DOHH2 (cell line): ENCODE measurements at regions not wholly inside any gene's neighbourhood (a gene's known extent, or its start where the extent isn't known, plus 50 kb on each side); places are given as distances from the start of the nearest gene placed in this dataset.

ENCODE experiments used
- H3F3A ChIP-seq: fragments of 200-600 bp; sonication (generic), shearing (Covaris generic); 2 replicates; pipeline ENCODE4 v1.6.0; 2016; ENCODE audit warnings: antibody characterized with exemption, mild to moderate bottlenecking; ENCODE audit not compliant: control insufficient read depth, insufficient read depth
- H3K27ac ChIP-seq: fragments of 200-600 bp; sonication (generic); 2 replicates; pipeline ENCODE4 v1.5.1; 2014; ENCODE audit warnings: low read depth, mild to moderate bottlenecking, low read length, moderate library complexity
- H3K27me3 ChIP-seq: fragments of 200-600 bp; sonication (generic); 2 replicates; pipeline ENCODE4 v1.6.1; 2014; ENCODE audit warnings: mild to moderate bottlenecking, low read length, mixed read lengths; ENCODE audit not compliant: control insufficient read depth
- H3K36me3 ChIP-seq: fragments of 200-600 bp; sonication (generic); 2 replicates; pipeline ENCODE4 v1.6.1; 2014; ENCODE audit warnings: mild to moderate bottlenecking, low read length, moderate library complexity, mixed read lengths; ENCODE audit not compliant: control insufficient read depth
- H3K4me1 ChIP-seq: fragments of 200-600 bp; sonication (generic); 2 replicates; pipeline ENCODE4 v1.6.1; 2014; ENCODE audit warnings: mild to moderate bottlenecking, low read length, mixed read lengths; ENCODE audit not compliant: control insufficient read depth
- H3K4me2 ChIP-seq: fragments of 200-600 bp; sonication (generic); 2 replicates; pipeline ENCODE4 v1.6.0; 2014; ENCODE audit warnings: mild to moderate bottlenecking, low read length, moderate library complexity
- H3K4me3 ChIP-seq: fragments of 200-600 bp; sonication (generic); 2 replicates; pipeline ENCODE4 v1.5.1; 2014; ENCODE audit warnings: mild to moderate bottlenecking, low read length, mixed read lengths
- H3K79me2 ChIP-seq: fragments of 200-600 bp; sonication (generic); 2 replicates; pipeline ENCODE4 v1.6.1; 2014; ENCODE audit warnings: mild to moderate bottlenecking, low read length, mixed read lengths; ENCODE audit not compliant: control insufficient read depth
- H3K9me2 ChIP-seq: fragments of 200-600 bp; sonication (generic); replicated peaks from 2 replicates; pipeline ENCODE4 v1.6.1; 2014; ENCODE audit warnings: mild to moderate bottlenecking, low read length, mixed read lengths; ENCODE audit not compliant: control insufficient read depth
- H3K9me3 ChIP-seq: fragments of 200-600 bp; sonication (generic); 2 replicates; pipeline ENCODE4 v1.6.1; 2014; ENCODE audit warnings: antibody characterized with exemption, low read length, mixed read lengths; ENCODE audit not compliant: control insufficient read depth, insufficient read depth
- H4K20me1 ChIP-seq: fragments of 200-600 bp; sonication (generic); 2 replicates; pipeline ENCODE4 v1.6.0; 2014; ENCODE audit warnings: low read depth, mild to moderate bottlenecking, antibody characterized with exemption, low read length, moderate library complexity; ENCODE audit not compliant: control insufficient read depth, insufficient read depth
- EZH2phosphoT487 ChIP-seq: fragments of 200-600 bp; sonication (generic); IDR thresholded peaks from 2 replicates; pipeline ENCODE4 v1.6.1; 2017; ENCODE audit warnings: borderline replicate concordance, mild to moderate bottlenecking, antibody characterized with exemption, low read length, moderate library complexity, mixed read lengths
- TF ChIP-seq, protein P1 (sequence below): fragments of 200-600 bp; sonication (generic); IDR thresholded peaks from one replicate; pipeline ENCODE4 v1.5.1; 2014; ENCODE audit warnings: antibody characterized with exemption, mild to moderate bottlenecking, low read depth, low read length; ENCODE audit not compliant: poor library complexity, severe bottlenecking

- Histone ChIP-seq H3K79me2 (no peaks in the 10 kb centered on the region), H3K36me3 (no peaks in the 10 kb centered on the region), H3K27me3 (0 out of 2 replicates have a peak, but pooled peaks cover 2% of the 10 kb centered on the region), H3K27ac (no peak overlapping the region), H3K9me3 (no peaks in the 10 kb centered on the region), H3K9me2 (no peaks in the 10 kb centered on the region), H3K4me3 (no peak overlapping the region), H3F3A (no peaks in the 10 kb centered on the region), H3K4me2 (no peak overlapping the region), H3K4me1 (no peaks in the 10 kb centered on the region), H4K20me1 (no peaks in the 10 kb centered on the region)
- TF ChIP-seq, protein P1, sequence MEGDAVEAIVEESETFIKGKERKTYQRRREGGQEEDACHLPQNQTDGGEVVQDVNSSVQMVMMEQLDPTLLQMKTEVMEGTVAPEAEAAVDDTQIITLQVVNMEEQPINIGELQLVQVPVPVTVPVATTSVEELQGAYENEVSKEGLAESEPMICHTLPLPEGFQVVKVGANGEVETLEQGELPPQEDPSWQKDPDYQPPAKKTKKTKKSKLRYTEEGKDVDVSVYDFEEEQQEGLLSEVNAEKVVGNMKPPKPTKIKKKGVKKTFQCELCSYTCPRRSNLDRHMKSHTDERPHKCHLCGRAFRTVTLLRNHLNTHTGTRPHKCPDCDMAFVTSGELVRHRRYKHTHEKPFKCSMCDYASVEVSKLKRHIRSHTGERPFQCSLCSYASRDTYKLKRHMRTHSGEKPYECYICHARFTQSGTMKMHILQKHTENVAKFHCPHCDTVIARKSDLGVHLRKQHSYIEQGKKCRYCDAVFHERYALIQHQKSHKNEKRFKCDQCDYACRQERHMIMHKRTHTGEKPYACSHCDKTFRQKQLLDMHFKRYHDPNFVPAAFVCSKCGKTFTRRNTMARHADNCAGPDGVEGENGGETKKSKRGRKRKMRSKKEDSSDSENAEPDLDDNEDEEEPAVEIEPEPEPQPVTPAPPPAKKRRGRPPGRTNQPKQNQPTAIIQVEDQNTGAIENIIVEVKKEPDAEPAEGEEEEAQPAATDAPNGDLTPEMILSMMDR = no peak
- TF ChIP-seq EZH2phosphoT487 = no peak
Observed at GRCh38 chr2:41933585-41934320, 114.1 kb upstream of the PKDCC start.

DNA sequence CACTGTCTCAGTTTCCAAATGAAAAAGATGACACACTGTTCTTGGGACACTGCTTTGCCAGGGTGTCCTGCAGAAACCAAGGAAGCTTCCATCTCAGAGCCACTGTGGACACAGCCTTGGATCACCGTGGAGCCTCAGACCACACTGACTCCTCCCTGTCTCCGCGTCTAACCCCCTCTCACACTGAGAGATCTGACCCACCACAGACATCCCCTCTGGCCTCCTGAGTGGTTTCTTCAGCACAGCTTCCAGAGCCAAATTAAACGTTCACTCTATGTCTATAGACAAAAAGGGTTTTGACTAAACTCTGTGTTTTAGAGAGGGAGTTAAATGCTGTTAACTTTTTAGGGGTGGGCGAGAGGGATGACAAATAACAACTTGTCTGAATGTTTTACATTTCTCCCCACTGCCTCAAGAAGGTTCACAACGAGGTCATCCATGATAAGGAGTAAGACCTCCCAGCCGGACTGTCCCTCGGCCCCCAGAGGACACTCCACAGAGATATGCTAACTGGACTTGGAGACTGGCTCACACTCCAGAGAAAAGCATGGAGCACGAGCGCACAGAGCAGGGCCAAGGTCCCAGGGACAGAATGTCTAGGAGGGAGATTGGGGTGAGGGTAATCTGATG lies 113.4 kb upstream of the PKDCC start:
- no peak overlapping the region for H3K27ac ChIP-seq
- H3K4me1 ChIP-seq = no peaks in the 10 kb centered on the region
- no peak overlapping the region for H3K4me3 ChIP-seq
- no peaks in the 10 kb centered on the region for H4K20me1 ChIP-seq
- no peaks in the 10 kb centered on the region for H3K9me3 ChIP-seq
- H3K79me2 ChIP-seq = no peaks in the 10 kb centered on the region
- H3K4me2 ChIP-seq = no peak overlapping the region
- no peaks in the 10 kb centered on the region for H3K36me3 ChIP-seq
- H3K9me2 ChIP-seq = no peaks in the 10 kb centered on the region
- TF ChIP-seq EZH2phosphoT487 = no peak
- TF ChIP-seq, protein P1 = no peak
- no peaks in the 10 kb centered on the region for H3F3A ChIP-seq
- 0 out of 2 replicates have a peak, but pooled peaks cover 2% of the 10 kb centered on the region for H3K27me3 ChIP-seq

- H3K79me2 ChIP-seq = no peaks in the 10 kb centered on the region
- no peak overlapping the region for H3K27ac ChIP-seq
- H3K27me3 ChIP-seq = 0 out of 2 replicates have a peak, but pooled peaks cover 2% of the 10 kb centered on the region
- H3K4me3 ChIP-seq = no peak overlapping the region
- no peaks in the 10 kb centered on the region for H3K9me3 ChIP-seq
- H3K9me2 ChIP-seq = no peaks in the 10 kb centered on the region
- no peaks in the 10 kb centered on the region for H3F3A ChIP-seq
- no peaks in the 10 kb centered on the region for H4K20me1 ChIP-seq
- H3K4me2 ChIP-seq = no peak overlapping the region
- no peaks in the 10 kb centered on the region for H3K4me1 ChIP-seq
- no peak for TF ChIP-seq EZH2phosphoT487
- TF ChIP-seq, protein P1 = no peak
- H3K36me3 ChIP-seq = no peaks in the 10 kb centered on the region
Observed at GRCh38 chr2:41935002-41935401, 112.8 kb upstream of the PKDCC start.
